ENCODE measurements at regions not wholly inside any gene's neighbourhood (a gene's known extent, or its start where the extent isn't known, plus 50 kb on each side); places are given as distances from the start of the nearest gene placed in this dataset.
"Not testable (repeated sequence)": the region's sequence is repeated elsewhere in the genome, so short reads cannot be mapped to it uniquely, and the experiment has no call there.

GRCh38 chr12:131290255-131290959, 336.7 kb downstream of the ADGRD1 start:
- TF ChIP-seq ZFX (IDR thresholded peaks at IDR 0.05) (no peak), CTCF (conservative IDR thresholded peaks at IDR 0.05) (no peak)
- no peak overlapping the region for H3K27ac ChIP-seq

DNA sequence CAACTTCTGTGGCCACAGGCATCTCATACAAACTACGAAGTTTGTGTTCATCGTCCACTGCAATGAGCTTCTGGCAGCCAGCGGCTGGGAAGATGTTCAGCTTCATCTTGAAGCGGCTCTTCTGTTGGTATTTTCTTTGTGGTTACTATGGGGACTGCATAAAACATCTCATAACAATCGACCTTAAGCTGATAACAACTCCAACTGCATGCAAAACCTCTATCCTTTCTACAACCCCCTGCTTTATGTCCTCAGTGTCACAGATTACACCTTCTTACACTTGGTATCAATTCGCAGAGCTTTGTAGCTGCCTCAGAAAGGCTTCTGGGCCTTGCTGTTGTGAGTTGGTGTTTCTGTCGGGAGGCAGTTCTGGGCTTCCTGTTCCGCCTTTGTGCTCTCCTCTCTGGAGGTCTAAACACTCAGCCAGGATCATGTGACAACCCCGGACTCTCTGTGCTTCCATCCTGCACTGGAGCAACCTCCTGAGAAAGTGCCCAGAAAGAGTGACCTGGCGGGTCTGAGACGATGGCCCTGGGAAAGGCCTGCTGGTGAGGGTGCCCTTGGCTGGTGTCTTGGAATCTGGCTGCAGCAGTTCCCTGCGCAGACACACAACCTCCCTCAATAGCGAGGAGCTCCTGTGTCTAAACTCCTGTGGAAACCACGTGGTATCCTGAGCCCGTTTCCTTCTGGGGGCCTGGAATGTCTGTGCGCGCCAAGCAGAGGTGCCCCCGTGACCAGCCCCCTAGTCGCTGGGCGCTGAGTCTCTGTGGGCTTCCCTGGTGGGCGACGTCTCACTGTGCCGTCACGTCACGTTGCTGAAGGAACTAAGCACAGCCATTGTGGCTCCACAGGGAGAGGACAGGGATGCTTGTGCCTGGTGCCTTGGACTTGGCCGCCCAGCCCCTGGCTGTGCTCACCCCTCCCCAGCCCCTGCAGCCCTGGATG, 339.6 kb downstream of the ADGRD1 start:
- H3K27ac ChIP-seq = not testable (repeated sequence)

DNA sequence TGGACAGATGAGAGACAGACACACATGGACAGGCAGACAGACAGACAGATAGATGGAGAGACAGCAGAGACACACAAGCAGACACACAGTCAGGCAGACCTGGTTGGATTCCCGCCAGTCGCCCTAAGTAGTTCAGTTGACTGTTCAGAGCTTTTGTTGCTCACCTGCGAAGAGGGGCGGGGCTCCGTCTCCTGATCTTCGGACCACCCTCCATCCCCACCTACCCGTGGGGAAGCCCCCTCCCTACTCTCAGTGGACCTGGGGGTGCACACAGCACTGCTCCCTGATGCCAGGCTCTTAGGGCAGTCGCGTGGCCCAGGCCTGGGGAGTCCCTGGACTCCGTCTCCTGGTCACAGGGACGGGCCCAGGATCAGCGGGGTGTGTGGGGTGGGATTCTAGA, 341.0 kb downstream of the ADGRD1 start:
- H3K27ac ChIP-seq = not testable (repeated sequence)

- H3K27ac ChIP-seq = not testable (repeated sequence)
Measured at GRCh38 chr12:131295117-131295516, 341.4 kb downstream of the ADGRD1 start.

GRCh38 chr12:131295559-131295958, 341.9 kb downstream of the ADGRD1 start:
- not testable (repeated sequence) for H3K27ac ChIP-seq

DNA sequence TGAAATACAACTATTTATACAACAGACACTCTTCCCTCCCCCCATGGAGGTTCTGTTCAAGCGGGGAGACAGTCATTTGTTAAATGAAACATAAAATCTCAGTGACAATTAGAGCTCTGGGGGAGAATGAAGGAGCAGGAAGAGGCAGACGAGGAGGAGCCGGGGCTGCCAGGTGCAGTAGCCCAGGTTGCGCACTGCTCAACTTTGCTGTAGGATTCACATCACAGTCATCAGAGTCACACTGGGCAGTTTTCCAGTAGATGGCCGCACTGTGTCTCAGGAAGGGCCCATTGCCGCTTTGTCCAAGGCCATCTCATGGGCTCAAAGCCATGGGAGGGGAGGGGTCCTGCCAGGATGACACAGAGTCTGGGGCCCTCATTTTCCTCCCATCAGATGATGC, 342.4 kb downstream of the ADGRD1 start:
- not testable (repeated sequence) for H3K27ac ChIP-seq

GRCh38 chr12:131296651-131297050, 342.9 kb downstream of the ADGRD1 start:
- not testable (repeated sequence) for H3K27ac ChIP-seq

DNA sequence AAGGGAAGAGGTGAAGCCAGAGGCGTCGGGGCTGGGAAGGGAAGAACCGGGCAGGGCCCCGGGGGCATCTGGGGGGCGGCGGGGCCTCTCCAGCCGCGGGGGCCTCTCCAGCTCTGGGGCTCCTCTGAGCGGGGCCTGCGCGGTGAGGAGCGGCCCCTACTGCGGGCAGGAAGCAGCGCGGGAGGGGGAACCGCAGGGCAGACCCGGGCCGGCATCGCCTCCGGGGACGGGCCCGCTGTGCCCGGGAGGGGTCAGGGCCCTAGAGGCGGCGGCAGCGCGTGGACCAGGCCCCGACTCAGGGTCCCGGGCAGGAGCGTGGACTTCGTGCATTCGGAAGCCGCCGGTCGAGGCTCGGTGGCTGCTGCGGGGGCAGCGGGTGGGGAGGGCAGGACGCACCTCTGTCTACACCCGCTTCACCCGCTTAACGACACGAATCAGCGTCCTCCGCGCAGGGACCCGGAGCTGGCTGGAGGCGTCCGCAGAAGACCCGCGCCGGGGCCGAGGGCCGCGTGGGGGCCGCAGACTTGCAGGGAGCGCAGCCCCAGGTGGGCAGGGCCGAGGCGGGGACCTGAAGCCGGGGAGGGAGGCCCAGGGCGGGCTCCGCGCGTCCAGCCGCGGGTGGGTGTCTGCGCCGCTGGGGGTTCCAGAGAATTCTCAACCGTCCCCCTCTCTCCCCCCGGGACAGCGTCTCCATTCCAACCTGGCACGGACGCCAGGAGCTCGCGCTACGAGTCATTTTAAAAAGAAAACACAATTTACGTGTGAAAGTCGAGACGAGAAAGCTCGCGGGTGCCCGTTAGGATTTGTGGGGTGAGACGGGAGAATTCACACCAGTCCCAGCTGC, 345.0 kb downstream of the ADGRD1 start:
- H3K27ac ChIP-seq = not testable (repeated sequence)

DNA sequence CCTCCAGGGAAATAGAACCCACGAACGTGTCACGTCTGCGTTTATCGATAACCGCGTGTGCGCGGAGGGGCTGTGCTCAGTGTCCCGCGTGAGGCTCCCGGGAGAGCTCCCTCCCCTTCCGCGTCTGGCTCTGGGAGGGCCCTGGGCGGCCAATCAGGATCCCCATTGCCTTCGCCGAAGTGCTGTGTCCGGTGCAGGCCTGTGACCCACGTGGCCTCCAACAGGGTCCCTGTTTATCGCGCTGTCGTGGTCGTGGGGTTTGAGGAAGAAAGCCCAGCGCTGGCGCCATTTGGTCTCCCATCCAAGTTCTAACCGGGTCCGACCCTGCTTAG, 345.6 kb downstream of the ADGRD1 start:
- H3K27ac ChIP-seq = not testable (repeated sequence)

- H3K27ac ChIP-seq = not testable (repeated sequence)
Measured at GRCh38 chr12:131303576-131303975, 349.9 kb downstream of the ADGRD1 start.

- H3K27ac ChIP-seq = not testable (repeated sequence)
Measured at GRCh38 chr12:131304642-131305041, 350.9 kb downstream of the ADGRD1 start.

DNA sequence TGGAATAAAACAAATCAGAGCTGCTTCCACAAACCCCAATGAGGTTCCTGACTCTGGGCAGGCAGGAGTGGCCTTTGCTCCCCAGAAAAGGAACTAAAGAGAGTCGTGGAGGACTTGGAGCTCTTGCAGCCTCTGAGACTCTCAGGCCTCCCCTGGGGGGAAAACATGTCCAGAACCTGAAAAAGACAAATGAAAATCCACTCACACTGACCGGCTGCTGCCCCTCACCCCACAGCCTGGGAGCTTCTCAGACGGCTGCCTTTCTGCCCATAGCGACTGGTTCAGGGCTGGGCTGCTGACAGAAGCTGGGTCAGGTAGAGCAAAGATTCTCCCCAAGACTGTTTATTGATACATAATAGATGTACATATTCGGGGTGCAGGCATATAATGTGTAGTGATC, 356.0 kb downstream of the ADGRD1 start:
- H3K27ac ChIP-seq = no peak overlapping the region
- no peak for TF ChIP-seq ZFX (IDR thresholded peaks at IDR 0.05)
- TF ChIP-seq CTCF (conservative IDR thresholded peaks at IDR 0.05) = no peak

DNA sequence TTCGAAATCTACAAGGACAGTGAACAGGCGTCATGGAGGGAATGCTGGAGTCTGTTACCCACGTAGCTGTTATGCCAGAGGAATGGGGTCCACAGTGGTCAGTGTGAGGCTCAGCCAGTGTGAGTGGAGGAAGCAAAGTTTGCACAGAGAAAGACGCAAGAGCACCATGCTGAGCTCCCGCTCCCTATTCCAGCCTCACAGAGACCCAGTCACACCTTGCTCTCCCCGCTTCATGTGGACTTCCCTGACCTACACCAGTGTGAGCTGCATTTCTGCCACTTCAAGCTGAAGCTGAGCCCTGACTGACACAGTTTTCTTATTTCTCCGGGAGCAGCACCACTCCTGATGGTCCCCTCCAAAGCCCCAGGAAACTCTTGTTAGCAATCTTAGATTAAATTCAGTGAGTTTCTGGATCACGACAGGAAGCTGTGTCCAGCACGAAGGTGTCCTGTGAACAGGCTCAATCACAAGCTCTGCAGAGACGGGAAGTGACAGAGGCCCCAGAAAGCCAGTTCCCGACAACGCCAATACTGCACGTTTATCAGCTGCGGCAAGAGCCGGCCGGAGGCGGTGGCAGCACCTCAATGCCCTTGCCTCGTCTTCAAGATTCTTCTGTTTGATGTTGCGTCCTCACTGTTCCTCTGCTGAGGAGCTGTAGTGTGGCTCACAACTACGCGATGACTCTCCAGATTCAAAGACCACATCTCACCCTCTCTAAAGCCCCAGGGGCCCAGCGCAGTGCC, 356.7 kb downstream of the ADGRD1 start:
- not testable (repeated sequence) for H3K27ac ChIP-seq

GRCh38 chr12:131311279-131311722, 357.6 kb downstream of the ADGRD1 start:
- H3K27ac ChIP-seq = not testable (repeated sequence)
